ENCODE measurements at regions not wholly inside any gene's neighbourhood (a gene's known extent, or its start where the extent isn't known, plus 50 kb on each side); places are given as distances from the start of the nearest gene placed in this dataset.

- TF ChIP-seq, protein P1, sequence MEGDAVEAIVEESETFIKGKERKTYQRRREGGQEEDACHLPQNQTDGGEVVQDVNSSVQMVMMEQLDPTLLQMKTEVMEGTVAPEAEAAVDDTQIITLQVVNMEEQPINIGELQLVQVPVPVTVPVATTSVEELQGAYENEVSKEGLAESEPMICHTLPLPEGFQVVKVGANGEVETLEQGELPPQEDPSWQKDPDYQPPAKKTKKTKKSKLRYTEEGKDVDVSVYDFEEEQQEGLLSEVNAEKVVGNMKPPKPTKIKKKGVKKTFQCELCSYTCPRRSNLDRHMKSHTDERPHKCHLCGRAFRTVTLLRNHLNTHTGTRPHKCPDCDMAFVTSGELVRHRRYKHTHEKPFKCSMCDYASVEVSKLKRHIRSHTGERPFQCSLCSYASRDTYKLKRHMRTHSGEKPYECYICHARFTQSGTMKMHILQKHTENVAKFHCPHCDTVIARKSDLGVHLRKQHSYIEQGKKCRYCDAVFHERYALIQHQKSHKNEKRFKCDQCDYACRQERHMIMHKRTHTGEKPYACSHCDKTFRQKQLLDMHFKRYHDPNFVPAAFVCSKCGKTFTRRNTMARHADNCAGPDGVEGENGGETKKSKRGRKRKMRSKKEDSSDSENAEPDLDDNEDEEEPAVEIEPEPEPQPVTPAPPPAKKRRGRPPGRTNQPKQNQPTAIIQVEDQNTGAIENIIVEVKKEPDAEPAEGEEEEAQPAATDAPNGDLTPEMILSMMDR (IDR thresholded peaks at IDR 0.05; ENCODE audit: insufficient read depth, low read length, poor library complexity, severe bottlenecking) = no peak
- no peak for TF ChIP-seq EZH2phosphoT487 (conservative IDR thresholded peaks at IDR 0.05; ENCODE audit: low read length)
Measured at GRCh38 chr10:94206176-94206575, 156.6 kb downstream of the NOC3L start.
